OCI-LY7 (cell line): ENCODE measurements at regions not wholly inside any gene's neighbourhood (a gene's known extent, or its start where the extent isn't known, plus 50 kb on each side); places are given as distances from the start of the nearest gene placed in this dataset.

Experiments
- CTCF ChIP-seq: fragments of 200-600 bp; sonication (generic); conservative IDR thresholded peaks from 2 replicates; pipeline ENCODE4 v1.5.1; 2014; ENCODE audit warnings: mild to moderate bottlenecking, antibody characterized with exemption, low read length, moderate library complexity, mixed read lengths
- EZH2phosphoT487 ChIP-seq: fragments of 200-600 bp; sonication (generic); IDR thresholded peaks from 2 replicates; pipeline ENCODE4 v1.6.1; 2018; ENCODE audit warnings: low read depth, borderline replicate concordance, mild to moderate bottlenecking, mixed run types, antibody characterized with exemption, low read length, moderate library complexity, mixed read lengths

DNA sequence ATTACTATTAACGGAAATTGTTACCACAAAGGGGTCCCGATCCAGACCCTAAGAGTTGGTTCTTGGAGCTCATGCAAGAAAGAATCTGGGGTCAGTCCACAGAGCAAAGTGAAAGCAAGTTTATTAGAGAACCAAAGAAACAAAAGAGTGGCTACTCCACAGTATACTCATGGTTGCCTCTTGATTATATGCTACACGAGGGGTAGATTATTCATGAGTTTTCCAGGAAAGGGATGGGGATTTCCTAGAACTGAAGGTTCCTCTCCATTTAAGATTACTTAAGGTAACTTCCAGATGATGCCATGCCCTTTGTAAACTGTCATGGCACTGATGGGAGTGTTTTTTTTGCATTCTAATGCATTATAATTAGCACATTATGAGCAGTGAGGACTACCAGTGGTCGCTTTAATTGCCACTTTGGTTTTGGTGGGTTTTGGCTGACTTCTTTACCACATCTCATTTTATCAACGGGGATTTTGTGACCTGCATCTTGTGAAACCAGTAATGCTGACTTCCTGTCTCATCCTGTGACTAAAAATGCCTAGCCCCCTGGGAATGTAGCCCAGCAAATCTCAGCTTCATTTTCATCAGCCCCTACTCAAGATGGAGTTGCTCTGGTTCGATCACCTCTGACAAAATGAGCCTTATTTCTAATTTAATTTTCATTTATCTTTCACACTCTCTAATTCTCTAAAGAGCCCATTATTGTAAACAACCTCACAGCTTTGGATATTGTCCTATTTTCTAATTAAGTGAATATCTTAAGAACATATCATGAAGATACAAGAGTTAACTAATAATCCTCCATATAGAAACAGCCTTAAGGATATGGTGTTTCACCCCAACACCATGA, 336.3 kb downstream of the RASEF start:
- TF ChIP-seq CTCF, result no peak
- no peak for TF ChIP-seq EZH2phosphoT487
